GM12878 (cell line): ENCODE measurements at regions not wholly inside any gene's neighbourhood (a gene's known extent, or its start where the extent isn't known, plus 50 kb on each side); places are given as distances from the start of the nearest gene placed in this dataset.
"Not testable (repeated sequence)": the region's sequence is repeated elsewhere in the genome, so short reads cannot be mapped to it uniquely, and the experiment has no call there.

Experiments
- ATAC-seq: fragments of 200-7000 bp; cut with Tn5 transposase; 3 replicates; pipeline ENCODE4 v1.9.1; 2020; ENCODE audit warnings: mild to moderate bottlenecking, moderate library complexity
- BruUV-seq: library from RNA; stranded (reverse); fragments of 400-500 nt; replicated peaks from 2 replicates; lab custom pipeline; 2021; lab: Mats Ljungman, UMichigan
- CTCF ChIA-PET: fragments of 300-600 bp; sonication (Branson Sonifier 250); formaldehyde crosslinking; extraction: SDS; loops from one replicate; lab custom pipeline; 2021; ENCODE audit warnings: inconsistent platforms; lab: Yijun Ruan, JAX
- POLR2A ChIA-PET: fragments of 350-600 bp; formaldehyde crosslinking; extraction: SDS; loops from one replicate; lab custom pipeline; 2021; ENCODE audit warnings: inconsistent platforms; lab: Charles Lee
- RAD21 ChIA-PET: fragments of 300-600 bp; sonication (Branson Sonifier 250); formaldehyde crosslinking; loops from one replicate; lab custom pipeline; 2023; ENCODE audit warnings: antibody characterized with exemption; ENCODE audit not compliant: unreplicated experiment; lab: Charles Lee
- SMC1A ChIA-PET: fragments of 300-600 bp; sonication (Branson Sonifier 250); formaldehyde crosslinking; loops from one replicate; lab custom pipeline; 2023; ENCODE audit not compliant: unreplicated experiment, uncharacterized antibody; lab: Charles Lee
- DNase-seq: peaks from one replicate; pipeline ENCODE4 v3.0.0-alpha.2; 2011; ENCODE audit warnings: low read depth, low spot score
- FAIRE-seq: peaks from 3 replicates; lab custom pipeline; 2011; peaks lifted over from hg19 to GRCh38; lab: Jason Lieb, UNC
- H2AFZ ChIP-seq: 2 replicates; pipeline ENCODE4 v1.6.0; 2011; ENCODE audit warnings: low read depth, low read length, control low read depth; ENCODE audit not compliant: control insufficient read depth
- H3K27ac ChIP-seq: 2 replicates; pipeline ENCODE4 v1.5.1; 2011; ENCODE audit warnings: control low read depth; ENCODE audit not compliant: control insufficient read depth, insufficient read depth
- H3K27me3 ChIP-seq, 2 experiments: replicated peaks in 1 of 2; 2 replicates each; pipeline versions ENCODE4 v1.6.0 to v1.6.1; 2011; ENCODE audit warnings: low read length in 1 of 2; ENCODE audit not compliant: control insufficient read depth in 2 of 2, insufficient read depth in 2 of 2
- H3K36me3 ChIP-seq, 2 experiments: 2 replicates each; pipeline ENCODE4 v1.5.1; 2011; ENCODE audit warnings: low read length in 1 of 2; ENCODE audit not compliant: control insufficient read depth in 2 of 2, insufficient read depth in 2 of 2
- H3K4me1 ChIP-seq: 2 replicates; pipeline ENCODE4 v1.6.1; 2011; ENCODE audit warnings: mild to moderate bottlenecking, low read length, moderate library complexity, mixed read lengths; ENCODE audit not compliant: control insufficient read depth, insufficient read depth
- H3K4me2 ChIP-seq: 2 replicates; pipeline ENCODE4 v1.6.0; 2011; ENCODE audit warnings: control low read depth; ENCODE audit not compliant: control insufficient read depth, insufficient read depth
- H3K4me3 ChIP-seq: fragments of 200-600 bp; sonication (generic); 2 replicates; pipeline ENCODE4 v1.5.1; 2016
- H3K79me2 ChIP-seq: 2 replicates; pipeline ENCODE4 v1.6.0; 2011; ENCODE audit warnings: low read length; ENCODE audit not compliant: control insufficient read depth, insufficient read depth
- H3K9ac ChIP-seq: 2 replicates; pipeline ENCODE4 v1.8.0; 2011; ENCODE audit warnings: low read length, control low read depth, mixed read lengths; ENCODE audit not compliant: control insufficient read depth, insufficient read depth
- H3K9me3 ChIP-seq: replicated peaks from 3 replicates; pipeline ENCODE4 v1.5.1; 2011; ENCODE audit warnings: mild to moderate bottlenecking, low read length; ENCODE audit not compliant: control insufficient read depth, insufficient read depth
- H4K20me1 ChIP-seq: 2 replicates; pipeline ENCODE4 v1.6.0; 2011; ENCODE audit not compliant: control insufficient read depth, insufficient read depth
- CHD4 ChIP-seq: fragments of 200-600 bp; sonication (generic); IDR thresholded peaks from 2 replicates; pipeline ENCODE4 v1.6.1; 2016; ENCODE audit warnings: mild to moderate bottlenecking
- DPF2 ChIP-seq: fragments of 450-650 bp; IDR thresholded peaks from 2 replicates; pipeline ENCODE4 v1.6.1; 2017; ENCODE audit warnings: mild to moderate bottlenecking
- GABPA ChIP-seq: IDR thresholded peaks from 2 replicates; pipeline ENCODE4 v1.6.1; 2014; ENCODE audit warnings: antibody characterized with exemption, low read depth, mild to moderate bottlenecking, inconsistent platforms
- HDGF ChIP-seq: fragments of 450-650 bp; IDR thresholded peaks from 2 replicates; pipeline ENCODE4 v1.6.1; 2016; ENCODE audit warnings: antibody characterized with exemption
- KLF5 ChIP-seq: fragments of 450-650 bp; IDR thresholded peaks from 2 replicates; pipeline ENCODE4 v1.6.1; 2014; ENCODE audit warnings: mild to moderate bottlenecking; ENCODE audit not compliant: partially characterized antibody
- RCOR1 ChIP-seq: conservative IDR thresholded peaks from 2 replicates; pipeline ENCODE4 v1.6.1; 2012; ENCODE audit warnings: low read depth, low read length, improper control_type of control experiment
- SIX5 ChIP-seq: IDR thresholded peaks from 2 replicates; pipeline ENCODE4 v1.6.1; 2011; ENCODE audit warnings: mild to moderate bottlenecking, low read depth, low read length, moderate library complexity; ENCODE audit not compliant: severe bottlenecking
- WGBS: methylation state at CpG from one replicate; pipeline ENCODE4 v1.1.6; 2016; ENCODE audit warnings: low lambda C conversion rate; ENCODE audit not compliant: insufficient replicate concordance, insufficient coverage; ENCODE audit errors: missing lambda C conversion rate; 5-methylcytosine and 5-hydroxymethylcytosine counted together
- in situ Hi-C: fragments of 300-500 bp; cut with MboI; formaldehyde crosslinking; loops from 9 replicates; pipeline ENCODE4 v1.14.3; 2018; ENCODE audit warnings: mixed read lengths
- intact Hi-C: fragments of 100-400 bp; cut with micrococcal nuclease; formaldehyde crosslinking; loops from one replicate; pipeline ENCODE4 v1.14.2; 2022; ENCODE audit not compliant: unreplicated experiment
- TF ChIP-seq, protein P1 (sequence below), 3 experiments: IDR thresholded peaks in 2 of 3; conservative IDR thresholded peaks in 1 of 3; 2 replicates each; pipeline ENCODE4 v1.5.1; 2011; ENCODE audit warnings: low read depth in 3 of 3, low read length in 3 of 3, mild to moderate bottlenecking in 3 of 3, control low read depth in 2 of 3, moderate library complexity in 2 of 3, inconsistent platforms in 1 of 3, mixed read lengths in 1 of 3; ENCODE audit not compliant: control insufficient read depth in 2 of 3, insufficient read depth in 1 of 3; ENCODE audit errors: extremely low read depth in 1 of 3

DNA sequence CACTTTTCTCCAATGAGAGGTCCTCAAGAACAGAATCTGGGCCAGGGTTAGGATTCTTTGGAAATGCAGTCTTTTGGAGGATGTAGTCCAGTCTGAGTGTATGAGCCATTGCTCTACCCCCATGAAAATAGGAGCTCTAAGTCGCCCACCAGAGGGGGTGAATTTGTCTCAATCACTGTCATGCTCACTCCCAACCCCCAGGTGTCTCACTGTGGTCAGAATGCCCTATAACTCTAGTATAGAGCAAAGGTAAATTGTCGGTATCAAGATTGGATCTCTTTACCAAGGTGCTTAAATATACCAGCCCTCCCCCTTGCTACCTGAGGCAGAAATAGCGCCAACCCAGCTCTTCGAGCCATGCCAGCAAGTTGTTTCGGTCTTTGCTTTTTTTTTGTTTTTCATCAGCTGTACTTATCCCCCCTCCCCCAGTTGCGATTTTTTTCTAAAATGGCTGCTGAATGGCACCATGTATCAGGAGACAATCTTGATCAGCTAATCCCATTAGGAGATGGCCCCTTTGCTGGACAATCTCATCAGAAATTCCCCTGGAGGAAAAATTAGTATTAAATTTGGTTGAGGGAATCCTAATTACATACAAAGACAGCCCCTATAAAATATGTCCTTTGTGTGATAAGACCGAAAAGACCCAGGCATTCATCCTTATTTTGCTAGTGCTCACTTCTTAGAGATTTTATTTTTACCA is 130.7 kb downstream of the EBLN2 start:
- BruUV-seq = no TSS peak
- no peak for TF ChIP-seq HDGF
- no peak for TF ChIP-seq SIX5
- TF ChIP-seq, protein P1, sequence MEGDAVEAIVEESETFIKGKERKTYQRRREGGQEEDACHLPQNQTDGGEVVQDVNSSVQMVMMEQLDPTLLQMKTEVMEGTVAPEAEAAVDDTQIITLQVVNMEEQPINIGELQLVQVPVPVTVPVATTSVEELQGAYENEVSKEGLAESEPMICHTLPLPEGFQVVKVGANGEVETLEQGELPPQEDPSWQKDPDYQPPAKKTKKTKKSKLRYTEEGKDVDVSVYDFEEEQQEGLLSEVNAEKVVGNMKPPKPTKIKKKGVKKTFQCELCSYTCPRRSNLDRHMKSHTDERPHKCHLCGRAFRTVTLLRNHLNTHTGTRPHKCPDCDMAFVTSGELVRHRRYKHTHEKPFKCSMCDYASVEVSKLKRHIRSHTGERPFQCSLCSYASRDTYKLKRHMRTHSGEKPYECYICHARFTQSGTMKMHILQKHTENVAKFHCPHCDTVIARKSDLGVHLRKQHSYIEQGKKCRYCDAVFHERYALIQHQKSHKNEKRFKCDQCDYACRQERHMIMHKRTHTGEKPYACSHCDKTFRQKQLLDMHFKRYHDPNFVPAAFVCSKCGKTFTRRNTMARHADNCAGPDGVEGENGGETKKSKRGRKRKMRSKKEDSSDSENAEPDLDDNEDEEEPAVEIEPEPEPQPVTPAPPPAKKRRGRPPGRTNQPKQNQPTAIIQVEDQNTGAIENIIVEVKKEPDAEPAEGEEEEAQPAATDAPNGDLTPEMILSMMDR (IDR thresholded peaks at IDR 0.05 in 2 of 3, conservative IDR thresholded peaks at IDR 0.05 in 1 of 3; ENCODE audit: control insufficient read depth in 2 of 3, extremely low read depth in 1 of 3, insufficient read depth in 1 of 3, low read depth in 3 of 3, low read length in 3 of 3) = peak in 2 of 3 experiments; percentile 8 to 14; a peak in 1 of 6 replicates
- no peak for TF ChIP-seq KLF5
- TF ChIP-seq RCOR1 = no peak
- TF ChIP-seq DPF2 = no peak
- TF ChIP-seq CHD4 = no peak
- TF ChIP-seq GABPA = no peak
- Histone ChIP-seq H4K20me1 (no peaks in the 10 kb centered on the region), H3K27ac (no peak overlapping the region), H3K9me3 (no peaks in the 10 kb centered on the region), H3K4me1 (no peaks in the 10 kb centered on the region), H3K4me3 (no peak overlapping the region), H3K4me2 (no peak overlapping the region), H3K79me2 (no peaks in the 10 kb centered on the region), H3K27me3 (no peaks in the 10 kb centered on the region), H2AFZ (no peak overlapping the region), H3K36me3 (no peaks in the 10 kb centered on the region), H3K9ac (no peak overlapping the region)
- ChIA-PET POLR2A (no interaction called here), CTCF (interaction anchor here (0.7 to 1.3 kb wide), 2 partner anchors 311 to 313 kb away, joined by 3 to 11 read pairs; no protein-coding TSS in a partner anchor), RAD21 (interaction anchor here (0.9 kb wide), 1 partner anchor 310 kb away, joined by 3 read pairs; no protein-coding TSS in a partner anchor), SMC1A (interaction anchor here (0.8 to 1.2 kb wide), 3 partner anchors 237 to 310 kb away, joined by 3 to 5 read pairs (median 4); no protein-coding TSS in a partner anchor)
- DNase-seq = no peak
- in situ Hi-C loops (no loop called here), intact Hi-C loops (loop anchor here (2.0 kb wide), 1 partner anchor 311 kb away; no protein-coding TSS in a partner anchor)
- ATAC-seq = peak; percentile 50
- no peak for FAIRE-seq
- WGBS = 39% methylated on average over 7 of the region's 7 CpGs

GRCh38 chr3:73193943-73194342 is 132.5 kb downstream of the EBLN2 start:
- H3K9ac ChIP-seq, CTCF ChIA-PET, H3K4me3 ChIP-seq, DNase-seq, H3K36me3 ChIP-seq, H3K9me3 ChIP-seq, H3K27ac ChIP-seq, ATAC-seq, RAD21 ChIA-PET, in situ Hi-C loops, POLR2A ChIA-PET, H4K20me1 ChIP-seq, SMC1A ChIA-PET, BruUV-seq, FAIRE-seq, H3K4me1 ChIP-seq, H3K79me2 ChIP-seq, H3K4me2 ChIP-seq, H2AFZ ChIP-seq, H3K27me3 ChIP-seq: not testable (repeated sequence)
- WGBS = 52% methylated on average over 3 of the region's 5 CpGs
- intact Hi-C loops = loop anchor here (2.0 kb wide), 1 partner anchor 309 kb away; no protein-coding TSS in a partner anchor
